Psoas muscle (tissue), 7 donors: ENCODE measurements at regions not wholly inside any gene's neighbourhood (a gene's known extent, or its start where the extent isn't known, plus 50 kb on each side); places are given as distances from the start of the nearest gene placed in this dataset.

Experiments used
- ATAC-seq, 4 donors: fragments of 200-7000 bp; cut with Tn5 transposase; one replicate each; pipeline ENCODE4 v1.9.1; 2020; ENCODE audit warnings: moderate library complexity in 3 of 4, mild to moderate bottlenecking in 2 of 4
- DNase-seq, 2 donors: peaks; one replicate each; pipeline ENCODE4 v3.0.0-alpha.2; 2020
- H3K27ac ChIP-seq: fragments of 200-600 bp; one replicate; pipeline ENCODE4 v1.8.0; 2022
- H3K27me3 ChIP-seq, 3 donors: fragments of 200-600 bp in 1 of 3; one replicate each; pipeline versions ENCODE4 v1.6.1 to v1.8.0; 2013 to 2022; ENCODE audit warnings: low read length in 2 of 3, mild to moderate bottlenecking in 2 of 3, moderate library complexity in 1 of 3; ENCODE audit not compliant: insufficient read depth in 3 of 3
- H3K36me3 ChIP-seq, 2 donors: fragments of 200-600 bp in 1 of 2; one replicate each; pipeline versions ENCODE4 v1.6.1 to v1.8.0; 2013 to 2022; ENCODE audit warnings: low read depth in 1 of 2, mild to moderate bottlenecking in 1 of 2, moderate library complexity in 1 of 2; ENCODE audit not compliant: insufficient read depth in 1 of 2
- H3K4me1 ChIP-seq: fragments of 200-600 bp; one replicate; pipeline ENCODE4 v1.8.0; 2022
- H3K4me3 ChIP-seq: fragments of 200-600 bp; one replicate; pipeline ENCODE4 v1.8.0; 2022; ENCODE audit warnings: mild to moderate bottlenecking
- H3K9me3 ChIP-seq: fragments of 200-600 bp; one replicate; pipeline ENCODE4 v1.8.0; 2022
- CTCF ChIP-seq: fragments of 200-600 bp; IDR thresholded peaks from one replicate; pipeline ENCODE4 v1.8.0; 2022; ENCODE audit warnings: antibody characterized with exemption
- WGBS, 3 donors: extraction: QIAGEN DNeasy Blood & Tissue Kit; methylation state at CpG; one replicate each; pipeline versions ENCODE4 v1.1.6 to v1.1.7; 2013; 5-methylcytosine and 5-hydroxymethylcytosine counted together
- intact Hi-C, 2 donors: fragments of 100-400 bp; cut with DNase I; formaldehyde crosslinking; loops; one replicate each; pipeline versions ENCODE4 v1.11.0 to v1.14.2; 2022
- donor health status: healthy with polysubstance abuse.
- donor health status: DM: no; HTN: no; CAD: no; lungs with moderate emphysema.
- donor health status: Bipolar disorder and iron deficiency.
- donor health status: healthy.
- donor health status: DM: yes; HTN: yes; CAD: no.
- donor health status: DM: no; HTN: no; CAD: no.
- donor health status: DM: yes; HTN: yes; CAD: no.

DNA sequence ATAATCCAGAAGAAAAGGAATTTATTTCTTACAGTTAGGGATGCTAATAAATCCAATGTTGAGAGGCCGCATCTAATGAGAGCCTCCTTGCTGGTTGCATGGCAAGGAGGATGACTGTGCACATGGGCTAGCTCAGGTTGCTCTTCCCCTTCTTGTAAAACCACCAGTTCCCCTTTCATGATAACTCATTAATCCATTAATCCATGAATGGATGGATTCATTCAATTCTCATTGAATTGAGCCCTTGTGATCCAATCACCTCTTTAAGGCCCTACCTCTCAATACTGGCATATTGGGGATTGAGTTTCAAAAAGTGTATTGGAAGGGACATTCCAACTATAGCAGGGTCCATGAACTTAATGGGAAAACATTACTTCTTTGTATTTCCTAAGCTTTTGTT, 149.5 kb downstream of the BMP2 start:
- DNase-seq (no peak), ATAC-seq (no peak)
- intact Hi-C loops: no loop called here
- no peaks in the 10 kb centered on the region for H3K9me3 ChIP-seq
- no peaks in the 10 kb centered on the region for H3K4me1 ChIP-seq
- no peak overlapping the region for H3K4me3 ChIP-seq
- no peak for TF ChIP-seq CTCF
- no peaks in the 10 kb centered on the region for H3K36me3 ChIP-seq
- no peak overlapping the region for H3K27ac ChIP-seq
- H3K27me3 ChIP-seq: no peaks in the 10 kb centered on the region
- WGBS, 3 donors: 95 to 99% (median 95%) methylated on average over 1 of the region's 1 CpG

DNA sequence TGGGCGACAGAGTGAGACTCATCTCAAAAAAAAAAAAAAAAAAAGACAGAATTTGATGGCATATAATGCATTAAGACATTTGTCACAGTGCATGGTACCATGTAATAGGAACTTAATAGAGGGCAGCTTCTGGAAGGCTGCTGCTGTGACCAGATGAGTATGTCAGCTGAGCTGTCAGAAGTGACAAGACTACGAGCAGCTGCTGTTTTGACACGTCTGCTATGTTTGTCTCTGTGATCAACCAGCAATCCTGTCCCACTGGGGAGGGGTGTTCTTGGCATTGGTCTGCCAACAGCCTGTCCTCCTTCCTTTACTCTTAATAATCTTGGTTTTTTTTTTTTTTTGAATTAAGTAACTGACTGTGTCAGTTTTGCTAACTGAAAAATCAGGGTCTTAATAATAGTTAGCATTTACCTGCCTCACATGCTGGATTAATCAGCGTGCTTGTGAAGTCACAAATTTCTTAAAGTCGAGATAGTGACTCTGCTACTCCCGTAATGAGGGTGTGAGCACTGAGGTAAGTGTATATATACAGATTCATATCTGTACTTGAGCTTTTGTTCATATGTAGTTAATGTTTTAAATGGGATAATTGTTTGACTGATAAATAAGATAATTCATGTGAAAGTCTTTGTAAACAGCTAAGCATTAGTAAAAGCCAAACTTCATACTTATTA, 152.4 kb downstream of the BMP2 start:
- Histone ChIP-seq H3K36me3 (no peaks in the 10 kb centered on the region), H3K4me3 (peak overlapping the region; percentile 36), H3K27me3 (no peaks in the 10 kb centered on the region), H3K27ac (peak overlapping the region; percentile 34), H3K4me1 (no peaks in the 10 kb centered on the region), H3K9me3 (no peaks in the 10 kb centered on the region)
- intact Hi-C loops: no loop called here
- TF ChIP-seq CTCF: no peak
- 27 to 42% (median 30%) methylated on average over 6 of the region's 6 CpGs for WGBS, 3 donors
- ATAC-seq (peak in 3 of 4 donors; percentile 68 to 83 (median 73)), DNase-seq (no peak)

DNA sequence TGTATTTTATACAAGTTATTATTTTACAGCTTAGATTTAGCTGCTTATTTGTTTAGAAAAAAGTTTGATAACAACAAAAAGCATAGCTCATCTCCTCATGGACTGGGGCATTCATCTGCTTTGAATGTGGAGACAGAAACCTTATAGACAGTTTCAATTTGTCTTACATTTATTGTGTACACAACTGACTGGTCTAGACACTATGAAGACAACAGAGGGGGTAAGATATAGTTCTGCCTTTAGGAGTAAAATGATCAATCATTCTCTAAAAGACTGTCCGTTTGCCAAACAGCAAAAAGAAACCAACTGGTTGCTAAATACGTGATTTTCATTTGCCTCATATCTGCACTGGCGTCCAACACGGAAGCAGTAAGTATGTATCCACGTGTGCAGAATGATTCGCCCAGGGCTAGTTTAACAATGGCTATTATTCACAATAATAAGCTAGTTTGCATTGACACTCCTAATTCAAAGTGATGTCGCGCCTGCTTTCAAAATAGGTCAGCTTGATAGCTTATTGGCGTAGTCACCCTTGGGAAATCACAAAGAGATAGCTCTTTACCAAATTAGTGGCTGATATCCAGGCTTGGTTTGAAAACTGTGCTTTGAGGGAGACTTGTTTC, 153.6 kb downstream of the BMP2 start:
- no peaks in the 10 kb centered on the region for H3K27me3 ChIP-seq
- H3K9me3 ChIP-seq: no peaks in the 10 kb centered on the region
- no peak for ATAC-seq
- no peaks in the 10 kb centered on the region for H3K36me3 ChIP-seq
- WGBS, 3 donors: 50 to 67% (median 53%) methylated on average over 9 of the region's 9 CpGs
- peak overlapping the region; percentile 36 for H3K4me3 ChIP-seq
- no peaks in the 10 kb centered on the region for H3K4me1 ChIP-seq
- intact Hi-C loops: no loop called here
- no peak for DNase-seq
- no peak for TF ChIP-seq CTCF
- peak overlapping the region; percentile 34 for H3K27ac ChIP-seq

DNA sequence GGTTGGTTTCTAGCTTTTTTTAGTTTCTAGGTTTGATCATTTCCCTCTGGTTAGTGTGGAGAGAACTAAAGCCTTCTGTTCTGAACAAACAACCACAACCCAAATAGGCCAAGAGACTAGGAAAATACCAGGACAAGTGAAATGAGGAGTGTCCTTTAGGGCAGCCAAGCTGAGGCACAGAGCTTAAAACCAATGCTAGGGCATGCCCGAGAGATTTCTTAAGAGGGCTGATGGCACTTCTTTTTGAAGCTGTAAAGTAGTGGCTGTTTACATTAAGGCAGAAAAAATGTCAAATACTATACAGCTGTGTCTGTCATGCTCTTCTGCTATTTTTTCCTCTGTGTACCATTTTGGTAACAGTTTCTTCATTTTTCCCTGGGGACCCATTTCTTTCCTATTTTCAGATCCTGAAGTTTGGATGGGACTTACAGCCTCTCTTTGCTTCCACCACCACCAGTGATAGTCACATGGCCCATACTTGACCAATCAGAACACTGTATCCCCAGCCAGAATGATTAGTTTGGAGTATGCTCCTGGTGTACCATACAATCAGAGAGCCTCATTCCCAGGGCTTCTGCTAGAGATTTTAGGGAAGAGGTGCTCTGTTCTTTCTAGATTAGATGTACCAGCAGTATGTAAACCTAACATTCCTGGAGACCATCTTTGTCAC, 154.4 kb downstream of the BMP2 start:
- peak overlapping the region; percentile 36 for H3K4me3 ChIP-seq
- DNase-seq (no peak), ATAC-seq (no peak)
- no peak overlapping the region for H3K27ac ChIP-seq
- no peak for TF ChIP-seq CTCF
- no peaks in the 10 kb centered on the region for H3K9me3 ChIP-seq
- H3K27me3 ChIP-seq: no peaks in the 10 kb centered on the region
- no peaks in the 10 kb centered on the region for H3K4me1 ChIP-seq
- intact Hi-C loops: no loop called here
- H3K36me3 ChIP-seq: no peaks in the 10 kb centered on the region
- WGBS, 3 donors: 46 to 76% (median 47%) methylated on average over 1 of the region's 1 CpG
